ENCODE measurements at regions not wholly inside any gene's neighbourhood (a gene's known extent, or its start where the extent isn't known, plus 50 kb on each side); places are given as distances from the start of the nearest gene placed in this dataset.

DNA sequence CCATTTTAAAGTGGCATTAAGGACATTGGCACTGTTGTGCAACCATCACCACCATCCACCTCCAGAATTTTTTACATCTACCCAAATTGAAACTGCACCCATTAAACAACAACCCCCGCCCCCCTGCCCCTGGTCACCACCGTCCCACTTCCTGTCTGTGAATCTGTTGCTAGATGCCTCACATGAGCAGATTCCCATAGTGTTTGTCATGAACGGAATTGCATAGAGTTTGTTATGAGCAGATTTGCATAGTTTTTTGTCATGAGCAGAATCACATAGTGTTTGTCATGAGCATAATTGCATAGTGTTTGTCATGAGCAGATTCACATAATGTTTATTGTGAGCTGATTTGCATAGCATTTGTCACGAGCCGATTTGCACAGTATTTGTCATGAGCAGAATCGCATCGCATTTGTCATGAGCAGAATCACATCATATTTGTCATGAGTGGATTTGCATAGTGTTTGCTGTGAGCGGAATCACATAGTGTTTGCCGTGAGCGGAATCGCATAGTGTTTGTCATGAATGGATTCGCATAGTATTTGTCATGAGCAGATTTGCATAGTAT is 54.0 kb upstream of the GTF3A start:
- no peak for DNase-seq (ENCODE audit: low read depth)

DNA sequence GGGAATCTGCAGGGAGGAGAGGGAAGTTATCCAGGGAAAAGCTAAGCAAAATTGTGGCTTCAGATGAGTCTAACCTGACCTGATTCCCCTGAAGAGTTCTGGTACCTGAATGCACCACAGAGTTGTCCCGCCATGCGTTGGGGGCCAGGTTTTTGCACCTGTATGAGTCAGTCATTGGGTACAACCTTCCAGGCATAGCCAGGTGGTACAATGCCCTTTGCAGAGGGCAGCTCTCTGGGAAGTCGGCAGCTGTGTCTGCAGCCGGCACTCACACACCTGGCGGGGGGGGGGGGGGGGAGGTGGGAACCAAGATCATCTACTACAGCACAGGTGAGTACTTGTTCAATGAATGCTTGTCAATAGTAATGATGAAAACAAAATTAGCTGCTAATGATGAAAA is 52.5 kb upstream of the GTF3A start:
- DNase-seq (ENCODE audit: low read depth): no peak

DNA sequence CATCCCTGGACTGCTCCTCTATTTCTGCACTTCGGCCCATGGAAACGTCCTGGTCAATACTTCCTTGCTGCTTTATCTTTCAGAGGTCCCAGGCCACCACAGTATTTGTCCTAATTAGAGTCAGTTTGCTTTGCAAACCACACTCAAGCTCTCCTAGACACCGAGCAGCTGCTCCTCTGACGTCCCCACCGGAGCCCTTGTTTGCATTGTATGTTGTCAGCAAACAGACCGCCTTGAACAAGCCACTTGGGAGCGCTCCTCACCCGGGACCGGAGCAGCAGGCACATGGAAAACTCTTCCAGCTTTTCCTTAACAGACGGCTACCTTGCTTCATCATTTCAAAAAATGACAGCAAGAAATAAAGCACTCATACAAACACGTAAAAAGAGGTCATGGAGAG is 51.5 kb upstream of the GTF3A start:
- DNase-seq (ENCODE audit: low read depth): no peak

DNA sequence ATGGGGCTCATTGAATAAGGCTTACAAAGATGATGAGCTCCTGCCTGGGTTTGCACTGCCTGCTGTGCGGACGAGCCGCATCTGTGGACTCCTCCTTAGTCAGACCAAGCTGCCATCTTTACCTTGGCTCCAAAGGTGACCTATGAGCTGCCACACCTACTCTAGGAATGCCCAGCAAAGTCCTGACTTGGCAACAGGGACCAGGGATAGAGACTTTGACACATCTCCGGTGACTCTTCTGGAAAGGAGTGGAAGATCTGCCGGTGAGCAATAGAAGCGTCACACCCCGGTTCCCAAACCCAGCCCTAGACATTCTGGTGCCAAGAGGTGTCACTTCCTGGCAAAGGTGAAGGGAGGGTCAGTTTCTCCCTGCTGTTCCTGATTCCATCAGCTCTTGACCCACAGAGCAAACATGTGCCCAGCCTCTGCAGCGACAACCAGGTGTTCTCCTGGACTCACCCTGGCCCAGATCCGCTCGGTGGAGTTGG is 50.2 kb upstream of the GTF3A start:
- DNase-seq (ENCODE audit: low read depth): no peak
